HG02938 (cell line): ENCODE measurements at regions not wholly inside any gene's neighbourhood (a gene's known extent, or its start where the extent isn't known, plus 50 kb on each side); places are given as distances from the start of the nearest gene placed in this dataset.
"Not testable (repeated sequence)": the region's sequence is repeated elsewhere in the genome, so short reads cannot be mapped to it uniquely, and the experiment has no call there.

Experiments used
- ATAC-seq: cut with Tn5 transposase; IDR thresholded peaks from one replicate; pipeline ENCODE4 v1.9.1; 2021; ENCODE audit warnings: mild to moderate bottlenecking, moderate library complexity; ENCODE audit not compliant: unreplicated experiment

- ATAC-seq: no peak
These were observed 71.6 kb downstream of the TFAP2A start for GRCh38 chr6:10343320-10343719.

GRCh38 chr6:10341605-10342004, 73.3 kb downstream of the TFAP2A start:
- ATAC-seq: no peak

- ATAC-seq: no peak
These were observed 76.7 kb downstream of the TFAP2A start for GRCh38 chr6:10338151-10338550.

- ATAC-seq: not testable (repeated sequence)
These were observed 77.5 kb downstream of the TFAP2A start for GRCh38 chr6:10337376-10337775.

GRCh38 chr6:10332111-10332510, 82.8 kb downstream of the TFAP2A start:
- ATAC-seq: no peak

- ATAC-seq: no peak
These were observed 83.4 kb downstream of the TFAP2A start for GRCh38 chr6:10331334-10331968.

- ATAC-seq: no peak
These were observed 84.4 kb downstream of the TFAP2A start for GRCh38 chr6:10330515-10330914.

- ATAC-seq: no peak
These were observed 91.9 kb downstream of the TFAP2A start for GRCh38 chr6:10323018-10323417.

GRCh38 chr6:10320291-10320690, 94.6 kb downstream of the TFAP2A start:
- ATAC-seq: no peak

- no peak for ATAC-seq
These were observed 98.5 kb downstream of the TFAP2A start for GRCh38 chr6:10316373-10316721.

GRCh38 chr6:10315658-10316372, 99.1 kb downstream of the TFAP2A start:
- ATAC-seq: no peak

GRCh38 chr6:10315034-10315433, 99.8 kb downstream of the TFAP2A start:
- no peak for ATAC-seq

- ATAC-seq: no peak
These were observed 100.5 kb downstream of the TFAP2A start for GRCh38 chr6:10314163-10314955.

GRCh38 chr6:10313799-10314162, 101.1 kb downstream of the TFAP2A start:
- no peak for ATAC-seq

- ATAC-seq: no peak
These were observed 102.4 kb downstream of the TFAP2A start for GRCh38 chr6:10312445-10312844.

GRCh38 chr6:10311546-10312405, 103.1 kb downstream of the TFAP2A start:
- ATAC-seq: not testable (repeated sequence)

- no peak for ATAC-seq
These were observed 104.0 kb downstream of the TFAP2A start for GRCh38 chr6:10310826-10311225.

- ATAC-seq: no peak
These were observed 104.6 kb downstream of the TFAP2A start for GRCh38 chr6:10310330-10310653.

- no peak for ATAC-seq
These were observed 105.2 kb downstream of the TFAP2A start for GRCh38 chr6:10309457-10310329.

- ATAC-seq: no peak
These were observed 107.4 kb downstream of the TFAP2A start for GRCh38 chr6:10307476-10307875.
